Right renal cortex interstitium (tissue), 3 donors: ENCODE measurements at regions not wholly inside any gene's neighbourhood (a gene's known extent, or its start where the extent isn't known, plus 50 kb on each side); places are given as distances from the start of the nearest gene placed in this dataset.

Experiments used
- DNase-seq, 3 donors: peaks; one replicate each; pipeline ENCODE4 v3.0.0-alpha.2; 2013; ENCODE audit warnings: low read depth in 3 of 3, low spot score in 2 of 3

DNA sequence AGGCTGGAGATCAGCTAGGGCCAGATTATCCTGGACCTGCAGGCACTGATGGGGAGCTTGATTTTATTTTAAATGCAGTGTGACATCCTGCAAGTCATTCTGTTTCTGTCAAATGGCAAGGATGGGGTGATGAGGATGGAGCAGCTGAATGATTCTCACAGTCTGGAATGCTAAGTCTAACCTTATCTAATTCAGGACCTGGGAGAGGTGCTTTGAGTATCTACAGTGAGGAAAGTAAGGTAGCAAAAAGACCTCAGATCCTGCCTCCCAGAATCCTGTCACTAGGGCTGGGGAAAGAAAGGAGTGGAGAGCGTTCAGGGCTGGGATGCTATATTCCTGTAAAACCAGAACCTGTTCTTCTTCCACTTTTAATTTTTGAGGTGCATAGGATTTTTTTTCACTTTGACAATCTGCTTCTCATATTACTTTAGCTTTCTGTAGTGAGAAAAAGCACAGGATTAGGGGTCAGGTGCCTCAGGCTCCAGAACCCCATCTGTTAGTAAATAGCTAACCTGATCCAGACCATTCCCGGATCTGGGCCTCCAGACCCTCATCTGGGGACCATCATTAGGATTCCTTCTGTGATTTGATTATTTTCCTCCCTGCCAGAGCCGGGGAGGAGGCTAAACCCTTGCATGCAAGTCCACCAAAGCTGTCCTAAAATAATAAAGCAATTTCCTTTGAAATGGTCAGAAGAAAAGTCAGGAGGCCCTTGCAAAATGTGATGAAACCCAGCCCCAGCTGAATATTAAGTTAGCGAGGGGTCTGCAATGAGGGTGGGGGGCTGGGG is 54.7 kb downstream of the ASCL1 start:
- no peak for DNase-seq

- no peak for DNase-seq
These were observed 55.4 kb downstream of the ASCL1 start for GRCh38 chr12:103012884-103013283.

DNA sequence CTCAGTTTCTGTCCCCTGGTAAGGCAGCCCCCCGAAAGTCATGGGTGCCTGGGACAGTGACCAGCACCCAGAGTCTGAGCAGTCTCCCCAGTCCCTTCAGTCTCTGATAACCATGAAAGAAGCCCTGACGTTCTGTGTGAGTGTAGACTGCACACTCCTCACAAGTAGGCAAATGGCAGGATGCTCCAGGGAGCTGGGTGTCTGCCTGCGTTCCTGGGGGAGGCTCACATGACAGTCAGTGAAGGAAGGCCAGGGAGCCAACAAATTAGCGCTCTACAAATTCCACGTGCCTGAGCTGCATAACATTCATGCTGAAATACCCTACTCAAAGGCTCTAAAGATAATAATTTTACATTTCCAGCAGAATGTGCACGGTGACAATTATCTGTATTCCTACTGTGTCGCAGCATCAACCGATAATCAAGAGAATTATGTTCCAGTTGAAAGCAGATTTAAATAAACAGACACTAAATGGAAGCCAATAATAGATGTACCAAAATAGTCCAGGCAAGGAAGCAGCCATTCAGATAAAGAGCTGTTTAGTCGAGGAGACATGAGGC is 56.3 kb downstream of the ASCL1 start:
- no peak for DNase-seq

GRCh38 chr12:103016381-103016780 is 58.9 kb downstream of the ASCL1 start:
- DNase-seq, result no peak

- DNase-seq, result no peak
These were observed 63.4 kb downstream of the ASCL1 start for GRCh38 chr12:103020839-103021238.

- no peak for DNase-seq
These were observed 64.2 kb downstream of the ASCL1 start for GRCh38 chr12:103021538-103022218.

- DNase-seq, result no peak
These were observed 67.2 kb downstream of the ASCL1 start for GRCh38 chr12:103024650-103025049.

DNA sequence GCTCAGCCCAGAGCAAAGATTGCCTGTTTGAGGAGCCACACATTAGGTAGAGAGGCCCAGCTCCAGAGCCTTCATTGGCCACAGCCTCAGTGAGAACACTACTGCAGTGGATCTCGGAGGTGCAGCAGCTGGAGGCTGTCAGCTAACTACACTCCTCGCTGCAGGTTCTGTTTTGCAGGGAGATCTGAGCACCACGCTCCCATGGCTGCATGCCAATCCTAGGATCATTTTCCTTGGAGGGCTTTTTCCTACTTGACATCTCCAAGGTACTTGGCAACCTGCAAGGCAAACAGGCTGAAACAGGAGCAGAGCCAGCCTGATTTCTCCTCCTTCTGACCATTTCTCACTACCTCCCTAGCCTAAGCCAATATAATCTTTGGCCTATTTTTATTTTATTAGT is 69.2 kb downstream of the ASCL1 start:
- peak in 2 of 3 donors; percentile 10 to 13 for DNase-seq

DNA sequence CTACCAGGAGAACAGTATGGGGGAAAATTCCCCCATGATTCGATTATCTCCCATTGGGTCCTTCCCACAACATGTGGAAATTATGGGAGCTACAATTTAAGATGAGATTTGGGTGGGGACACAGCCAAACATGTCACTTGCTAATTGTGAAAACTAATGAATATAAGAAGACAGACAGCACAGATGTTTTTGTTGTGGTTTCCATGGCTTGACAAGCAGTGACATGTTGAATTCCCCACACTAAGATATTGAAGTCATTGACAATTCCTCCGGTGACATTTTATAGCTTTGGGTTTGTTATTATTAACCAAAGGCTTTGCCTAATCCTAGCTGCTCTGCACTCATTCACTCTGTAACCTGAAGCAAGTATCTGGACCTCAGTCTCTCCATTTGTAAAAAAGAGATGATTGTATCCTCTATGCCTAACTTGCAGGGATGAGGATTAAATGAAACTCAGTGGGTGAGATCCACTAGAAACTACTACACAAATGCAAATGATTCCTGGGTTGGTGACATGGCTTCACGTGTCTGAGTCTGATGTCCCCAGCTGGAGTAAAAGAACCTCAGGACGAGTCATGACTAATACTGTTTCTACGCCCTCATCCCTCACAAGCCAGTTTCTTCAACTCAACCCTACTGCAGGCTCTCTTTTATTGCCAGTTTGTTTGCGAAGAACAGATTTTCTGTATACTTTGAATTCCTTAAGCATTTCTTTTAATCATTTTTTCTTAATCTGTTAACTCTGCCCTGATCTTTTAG is 71.6 kb downstream of the ASCL1 start:
- no peak for DNase-seq

DNA sequence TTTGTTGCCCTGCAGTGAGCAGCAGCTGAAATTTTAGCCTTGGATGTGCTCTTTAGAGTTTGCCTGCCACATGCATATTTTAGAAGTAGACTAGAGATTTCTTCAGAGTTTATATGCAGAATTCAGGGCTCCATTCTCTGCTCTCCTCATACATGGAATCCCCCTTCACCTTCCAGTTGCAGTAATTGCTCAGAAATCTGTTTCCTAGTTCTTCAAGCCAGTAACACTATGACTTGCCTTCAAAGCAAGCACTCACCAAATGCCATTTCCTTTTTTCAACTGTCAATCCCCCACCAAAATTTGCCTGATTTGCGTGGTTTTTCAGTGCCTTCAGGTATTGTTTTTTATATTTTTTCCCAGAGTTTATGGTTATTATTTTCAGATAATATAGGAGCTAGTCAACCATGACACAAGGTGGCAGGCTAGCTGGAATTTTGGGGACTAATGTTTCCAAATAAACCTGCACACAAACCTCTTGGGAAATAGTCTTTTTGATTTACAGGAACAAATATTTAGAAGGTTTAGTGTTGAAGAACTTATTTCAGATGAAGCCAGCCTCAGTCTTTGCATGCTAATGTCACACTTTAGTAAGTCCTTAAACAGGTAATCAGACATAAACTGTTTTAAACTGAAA is 79.2 kb downstream of the ASCL1 start:
- no peak for DNase-seq

- no peak for DNase-seq
These were observed 86.3 kb downstream of the ASCL1 start for GRCh38 chr12:103043531-103044486.

- no peak for DNase-seq
These were observed 88.7 kb downstream of the ASCL1 start for GRCh38 chr12:103046154-103046553.

GRCh38 chr12:103050273-103050672 is 92.8 kb downstream of the ASCL1 start:
- DNase-seq, result no peak

DNA sequence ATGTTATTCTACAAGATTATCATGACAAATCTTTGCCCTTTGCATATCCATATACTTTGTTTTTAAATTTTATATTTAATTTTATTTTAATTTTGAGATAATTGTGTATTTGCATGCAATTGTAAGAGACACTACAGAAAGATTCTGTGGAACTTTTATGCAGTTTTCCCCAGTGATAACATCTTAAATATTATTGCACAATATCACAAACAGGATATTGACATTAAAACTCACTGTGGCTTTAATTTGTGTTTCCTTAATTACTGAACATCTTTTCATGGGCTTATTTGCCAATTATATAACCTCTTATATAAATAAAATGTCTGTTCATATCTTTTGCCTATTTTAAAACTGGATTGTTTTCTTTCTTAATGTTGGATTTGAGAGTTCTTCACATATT is 95.6 kb downstream of the ASCL1 start:
- DNase-seq, result no peak

- no peak for DNase-seq
These were observed 116.2 kb downstream of the ASCL1 start for GRCh38 chr12:103073630-103074029.

- DNase-seq, result no peak
These were observed 118.4 kb downstream of the ASCL1 start for GRCh38 chr12:103075848-103076247.

DNA sequence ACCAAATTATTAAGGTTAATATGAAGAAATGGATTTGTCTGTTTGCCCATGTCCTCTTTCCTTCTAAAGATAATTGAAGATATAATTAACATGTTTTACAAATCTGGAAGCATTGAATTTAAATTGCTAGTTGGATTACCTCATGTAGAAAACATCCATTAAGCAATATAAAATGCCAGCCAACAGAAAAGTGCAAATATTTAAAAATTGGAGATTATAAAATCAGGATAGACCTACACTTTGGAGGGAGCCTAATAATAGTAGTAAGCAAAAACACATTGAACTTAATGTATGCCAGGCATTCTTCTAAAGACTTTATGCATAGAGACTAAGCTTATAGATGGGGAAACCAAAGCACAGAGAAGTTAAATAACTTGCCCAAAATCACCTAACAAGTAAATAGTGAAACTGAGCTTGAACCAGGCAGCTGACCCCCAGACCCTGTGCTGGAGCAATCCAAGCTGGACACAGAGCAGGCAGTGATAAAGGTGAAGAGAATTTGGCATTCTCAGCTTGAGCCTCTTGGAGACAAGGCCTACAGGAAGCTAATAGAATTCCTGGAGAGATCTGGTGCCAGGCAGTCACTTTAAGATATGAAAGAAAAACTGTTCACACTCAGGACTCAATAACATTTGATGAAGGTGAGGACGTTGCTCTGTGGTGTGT is 119.8 kb downstream of the ASCL1 start:
- DNase-seq, result no peak

- DNase-seq, result no peak
These were observed 128.1 kb downstream of the ASCL1 start for GRCh38 chr12:103085541-103085940.

GRCh38 chr12:103086471-103086870 is 129.0 kb downstream of the ASCL1 start:
- DNase-seq, result no peak
